GM23338 (cell line): ENCODE measurements at regions not wholly inside any gene's neighbourhood (a gene's known extent, or its start where the extent isn't known, plus 50 kb on each side); places are given as distances from the start of the nearest gene placed in this dataset.
A peak's percentile ranks its signal among the peaks of the same experiment; 100 is the strongest.

ENCODE experiments used
- ATAC-seq: fragments of 200-7000 bp; cut with Tn5 transposase; 3 replicates; pipeline ENCODE4 v1.9.1; 2020
- DNase-seq: peaks from one replicate; pipeline ENCODE4 v3.0.0-alpha.2; 2015; ENCODE audit warnings: low spot score
- H2AFZ ChIP-seq: fragments of 200-600 bp; sonication (generic); 2 replicates; pipeline ENCODE4 v1.8.0; 2016; ENCODE audit warnings: antibody characterized with exemption, mild to moderate bottlenecking, moderate library complexity
- H3F3A ChIP-seq: fragments of 200-600 bp; sonication (generic); replicated peaks from 2 replicates; pipeline ENCODE4 v1.8.0; 2017; ENCODE audit warnings: antibody characterized with exemption, mixed run types, low read depth
- H3K27ac ChIP-seq: fragments of 200-600 bp; sonication (generic); 2 replicates; pipeline ENCODE4 v1.6.1; 2016; ENCODE audit warnings: low read depth
- H3K27me3 ChIP-seq: fragments of 200-600 bp; sonication (generic); 2 replicates; pipeline ENCODE4 v1.8.0; 2016; ENCODE audit warnings: mild to moderate bottlenecking, mixed run types, moderate library complexity; ENCODE audit not compliant: insufficient read depth
- H3K36me3 ChIP-seq: fragments of 200-600 bp; sonication (generic); 2 replicates; pipeline ENCODE4 v1.8.0; 2016; ENCODE audit warnings: mild to moderate bottlenecking; ENCODE audit not compliant: insufficient read depth
- H3K4me1 ChIP-seq: fragments of 200-600 bp; sonication (generic); 2 replicates; pipeline ENCODE4 v1.8.0; 2016; ENCODE audit warnings: mild to moderate bottlenecking, moderate library complexity; ENCODE audit not compliant: insufficient read depth
- H3K4me2 ChIP-seq: fragments of 200-600 bp; sonication (generic); 2 replicates; pipeline ENCODE4 v1.7.1; 2017; ENCODE audit warnings: mixed run types
- H3K4me3 ChIP-seq: fragments of 200-600 bp; sonication (generic); 2 replicates; pipeline ENCODE4 v1.6.1; 2016; ENCODE audit warnings: mixed run types
- H3K79me2 ChIP-seq: fragments of 200-600 bp; sonication (generic); replicated peaks from 2 replicates; pipeline ENCODE4 v1.8.0; 2017; ENCODE audit warnings: mild to moderate bottlenecking; ENCODE audit not compliant: insufficient read depth
- H3K9me2 ChIP-seq: fragments of 200-600 bp; sonication (generic); 2 replicates; pipeline ENCODE4 v1.8.0; 2017; ENCODE audit not compliant: insufficient read depth
- H4K20me1 ChIP-seq: fragments of 200-600 bp; sonication (generic); replicated peaks from 2 replicates; pipeline ENCODE4 v1.8.0; 2017; ENCODE audit warnings: mild to moderate bottlenecking; ENCODE audit not compliant: insufficient read depth
- H3K27ac Mint-ChIP-seq: 2 replicates; pipeline ENCODE4 v1.8.0; 2020; ENCODE audit warnings: inconsistent platforms, mild to moderate bottlenecking, moderate library complexity, mixed read lengths
- H3K27me3 Mint-ChIP-seq: 3 replicates; pipeline ENCODE4 v1.8.0; 2022; ENCODE audit warnings: low read depth, mild to moderate bottlenecking, moderate library complexity, mixed read lengths, inconsistent platforms; ENCODE audit not compliant: insufficient read depth, poor library complexity
- H3K36me3 Mint-ChIP-seq: 3 replicates; pipeline ENCODE4 v1.8.0; 2021; ENCODE audit warnings: low read depth, mild to moderate bottlenecking, inconsistent platforms, moderate library complexity, mixed read lengths
- H3K4me1 Mint-ChIP-seq: 3 replicates; pipeline ENCODE4 v1.8.0; 2020; ENCODE audit warnings: mild to moderate bottlenecking, inconsistent platforms, mixed read lengths
- H3K4me3 Mint-ChIP-seq: 3 replicates; pipeline ENCODE4 v1.8.0; 2021; ENCODE audit warnings: moderate library complexity, mild to moderate bottlenecking, inconsistent platforms, mixed read lengths
- H3K9me3 Mint-ChIP-seq: 3 replicates; pipeline ENCODE4 v1.8.0; 2020; ENCODE audit warnings: moderate library complexity, mild to moderate bottlenecking, inconsistent platforms, mixed read lengths
- CREB1 ChIP-seq: fragments of 250-450 bp; sonication (Bioruptor Pico); IDR thresholded peaks from 2 replicates; pipeline ENCODE4 v1.5.0; 2020; ENCODE audit warnings: low read depth, mild to moderate bottlenecking, moderate library complexity
- ETS1 ChIP-seq: IDR thresholded peaks from 2 replicates; pipeline ENCODE4 v1.6.1; 2016; ENCODE audit warnings: antibody characterized with exemption
- EZH2phosphoT487 ChIP-seq: fragments of 200-600 bp; sonication (generic); IDR thresholded peaks from one replicate; pipeline ENCODE4 v1.8.1; 2018; ENCODE audit warnings: antibody characterized with exemption; ENCODE audit not compliant: unreplicated experiment
- JUNB ChIP-seq: IDR thresholded peaks from one replicate; pipeline ENCODE4 v1.6.1; 2016; ENCODE audit warnings: antibody characterized with exemption; ENCODE audit not compliant: unreplicated experiment
- NANOG ChIP-seq: IDR thresholded peaks from 2 replicates; pipeline ENCODE4 v1.6.1; 2016; ENCODE audit warnings: antibody characterized with exemption, borderline replicate concordance
- POLR2AphosphoS5 ChIP-seq: IDR thresholded peaks from 2 replicates; pipeline ENCODE4 v1.6.1; 2016; ENCODE audit warnings: antibody characterized with exemption, low read depth
- REST ChIP-seq: IDR thresholded peaks from one replicate; pipeline ENCODE4 v1.6.1; 2018; ENCODE audit warnings: antibody characterized with exemption; ENCODE audit not compliant: unreplicated experiment
- STAT1 ChIP-seq: IDR thresholded peaks from one replicate; pipeline ENCODE4 v1.6.1; 2016; ENCODE audit warnings: antibody characterized with exemption; ENCODE audit not compliant: unreplicated experiment
- ZNF114 ChIP-seq: fragments of 250-450 bp; sonication (Bioruptor Pico); IDR thresholded peaks from 2 replicates; pipeline ENCODE4 v1.5.0; 2020; ENCODE audit warnings: mild to moderate bottlenecking, moderate library complexity
- ZNF331 ChIP-seq: fragments of 250-450 bp; sonication (Bioruptor Pico); IDR thresholded peaks from 2 replicates; pipeline ENCODE4 v1.5.0; 2020; ENCODE audit warnings: low read depth, mild to moderate bottlenecking, moderate library complexity
- ZNF462 ChIP-seq: fragments of 250-450 bp; sonication (Bioruptor Pico); IDR thresholded peaks from 2 replicates; pipeline ENCODE4 v1.5.0; 2020; ENCODE audit warnings: mild to moderate bottlenecking, moderate library complexity

- peak overlapping the region; percentile 60 for H3K27ac Mint-ChIP-seq
- Histone ChIP-seq H2AFZ (no peak overlapping the region), H3K4me2 (no peak overlapping the region), H3K4me3 (no peak overlapping the region), H3K27me3 (no peaks in the 10 kb centered on the region), H3K27ac (no peak overlapping the region), H3K4me1 (no peaks in the 10 kb centered on the region), H3K36me3 (no peaks in the 10 kb centered on the region), H3K79me2 (no peaks in the 10 kb centered on the region), H3K9me2 (no peaks in the 10 kb centered on the region), H3F3A (no peaks in the 10 kb centered on the region), H4K20me1 (no peaks in the 10 kb centered on the region)
- DNase-seq (no peak), ATAC-seq (no peak)
- TF ChIP-seq EZH2phosphoT487 (no peak), STAT1 (no peak), ETS1 (no peak), POLR2AphosphoS5 (no peak), ZNF462 (CRISPR knock-in tag) (no peak), CREB1 (no peak), REST (no peak), JUNB (no peak), ZNF114 (CRISPR knock-in tag) (no peak), ZNF331 (CRISPR knock-in tag) (no peak), NANOG (no peak)
- H3K27me3 Mint-ChIP-seq, result no peaks in the 10 kb centered on the region
- no peaks in the 10 kb centered on the region for H3K4me1 Mint-ChIP-seq
- H3K36me3 Mint-ChIP-seq, result no peaks in the 10 kb centered on the region
- H3K4me3 Mint-ChIP-seq, result no peak overlapping the region
- H3K9me3 Mint-ChIP-seq, result no peaks in the 10 kb centered on the region
Observed at GRCh38 chr1:196049407-196049806, 558.8 kb downstream of the KCNT2 start.
